GM19025 (cell line): ENCODE measurements at regions not wholly inside any gene's neighbourhood (a gene's known extent, or its start where the extent isn't known, plus 50 kb on each side); places are given as distances from the start of the nearest gene placed in this dataset.
"Not testable (repeated sequence)": the region's sequence is repeated elsewhere in the genome, so short reads cannot be mapped to it uniquely, and the experiment has no call there.

Experiments
- ATAC-seq: cut with Tn5 transposase; IDR thresholded peaks from one replicate; pipeline ENCODE4 v1.9.1; 2021; ENCODE audit warnings: mild to moderate bottlenecking, low read depth, moderate library complexity; ENCODE audit not compliant: unreplicated experiment

- not testable (repeated sequence) for ATAC-seq
These were observed 113.4 kb downstream of the XPNPEP1 start for GRCh38 chr10:109809954-109810353.

- ATAC-seq = not testable (repeated sequence)
These were observed 122.1 kb downstream of the XPNPEP1 start for GRCh38 chr10:109801191-109801590.

GRCh38 chr10:109790647-109791046 is 132.7 kb downstream of the XPNPEP1 start:
- no peak for ATAC-seq

- no peak for ATAC-seq
These were observed 139.1 kb downstream of the XPNPEP1 start for GRCh38 chr10:109784236-109784635.

DNA sequence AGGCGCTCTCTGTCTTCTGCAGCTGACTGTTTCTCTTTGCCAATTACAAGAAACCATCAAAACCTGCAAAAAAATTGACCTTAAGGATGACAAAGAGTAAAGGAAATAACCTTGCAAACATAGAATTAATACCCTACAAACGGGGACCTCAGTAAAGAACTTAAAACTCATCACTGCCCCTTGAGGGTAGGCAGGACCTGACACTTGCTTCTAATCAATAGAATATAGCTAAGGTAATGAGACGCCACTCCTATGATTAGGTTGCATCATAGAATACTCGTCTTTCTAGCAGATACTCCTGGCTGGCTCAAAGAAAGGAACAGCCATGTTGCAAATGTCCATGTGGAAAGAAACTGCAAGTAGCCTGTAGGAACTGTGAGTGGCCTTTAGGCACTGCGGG is 140.0 kb downstream of the XPNPEP1 start:
- ATAC-seq = no peak

- ATAC-seq = no peak
These were observed 142.3 kb downstream of the XPNPEP1 start for GRCh38 chr10:109780997-109781396.

- ATAC-seq = no peak
These were observed 144.3 kb downstream of the XPNPEP1 start for GRCh38 chr10:109778993-109779392.

GRCh38 chr10:109774121-109774440 is 149.2 kb downstream of the XPNPEP1 start:
- no peak for ATAC-seq

GRCh38 chr10:109773288-109774120 is 149.8 kb downstream of the XPNPEP1 start:
- no peak for ATAC-seq

- ATAC-seq = no peak
These were observed 152.6 kb downstream of the XPNPEP1 start for GRCh38 chr10:109770663-109771062.

DNA sequence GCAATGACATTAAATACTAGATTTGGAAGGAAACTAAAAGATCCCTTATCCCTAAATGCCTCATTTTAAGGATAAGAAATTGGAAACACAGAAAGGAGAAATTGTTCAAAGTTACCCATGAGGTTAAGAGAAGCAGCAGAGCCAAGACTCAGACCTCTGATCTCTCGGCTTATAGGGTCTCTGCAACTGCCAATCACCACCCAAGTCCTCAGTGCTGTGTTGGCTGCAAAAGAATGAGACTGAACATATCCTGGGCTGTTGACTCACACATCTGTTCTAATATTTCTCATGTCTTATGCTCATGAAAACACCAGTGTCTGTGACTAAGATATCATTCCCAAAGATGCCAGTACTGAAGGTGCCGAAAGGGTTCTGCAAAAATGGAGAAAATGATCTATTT is 153.3 kb downstream of the XPNPEP1 start:
- no peak for ATAC-seq

- ATAC-seq = no peak
These were observed 157.5 kb downstream of the XPNPEP1 start for GRCh38 chr10:109765838-109766237.

- no peak for ATAC-seq
These were observed 160.8 kb downstream of the XPNPEP1 start for GRCh38 chr10:109762555-109762954.

GRCh38 chr10:109757670-109758069 is 165.6 kb downstream of the XPNPEP1 start:
- ATAC-seq = not testable (repeated sequence)

DNA sequence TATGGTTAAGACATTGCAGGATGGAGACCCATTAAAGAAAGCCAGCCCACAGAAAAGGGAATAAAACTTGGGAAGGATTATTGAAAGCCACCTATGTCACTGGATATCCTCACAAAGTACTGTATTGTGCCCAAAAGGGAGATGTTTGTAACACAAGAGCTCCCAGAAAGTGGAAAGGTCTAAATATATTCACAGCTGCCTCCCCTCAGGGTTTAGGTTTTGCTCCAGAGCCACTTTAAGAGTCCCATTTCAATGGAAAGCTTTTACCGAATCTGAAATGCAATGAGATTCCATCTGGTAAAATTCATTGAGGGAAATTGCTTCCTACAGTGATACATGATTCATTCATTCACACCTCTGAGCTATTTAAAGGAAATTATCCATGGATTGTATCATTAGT is 176.4 kb downstream of the XPNPEP1 start:
- ATAC-seq = no peak

DNA sequence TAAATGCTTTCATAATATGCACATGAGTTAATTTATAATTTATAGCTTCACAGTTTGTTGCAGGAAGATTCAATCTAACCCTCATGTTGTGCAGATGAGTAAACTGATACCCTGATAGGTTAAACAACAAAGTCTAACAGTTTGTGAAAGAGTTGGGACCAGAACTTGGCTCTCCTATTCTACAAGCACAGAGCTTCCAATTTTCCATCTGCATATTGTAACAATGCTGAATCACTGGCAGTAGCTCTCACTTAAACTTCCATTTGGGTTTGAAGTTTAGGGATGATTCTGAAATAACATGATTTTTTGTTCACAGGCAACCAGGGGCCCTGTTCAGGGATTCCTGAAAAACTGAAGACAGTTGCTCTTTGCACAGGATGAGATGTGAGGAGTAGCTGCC is 179.3 kb downstream of the XPNPEP1 start:
- ATAC-seq = no peak

DNA sequence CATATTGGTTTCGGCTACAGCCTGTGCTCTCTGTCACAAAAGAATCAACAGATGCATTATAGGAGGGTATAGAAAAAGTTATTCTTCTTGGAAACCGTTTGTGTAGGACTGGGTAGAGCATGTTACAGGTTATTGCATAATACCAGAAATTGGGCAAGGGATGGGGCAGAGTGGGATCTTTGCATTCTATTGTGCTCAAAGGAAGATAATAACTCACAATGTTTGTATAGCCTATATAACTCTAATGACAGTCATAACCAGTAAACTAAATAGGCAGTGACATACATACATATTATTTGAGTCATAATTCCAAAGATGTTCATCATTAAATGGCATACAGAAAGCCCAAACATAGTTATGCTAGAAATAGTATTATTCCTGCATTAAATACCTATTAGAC is 179.7 kb downstream of the XPNPEP1 start:
- ATAC-seq = no peak

GRCh38 chr10:109743146-109743545 is 180.2 kb downstream of the XPNPEP1 start:
- ATAC-seq = no peak

- ATAC-seq = no peak
These were observed 181.6 kb downstream of the XPNPEP1 start for GRCh38 chr10:109741712-109742111.

DNA sequence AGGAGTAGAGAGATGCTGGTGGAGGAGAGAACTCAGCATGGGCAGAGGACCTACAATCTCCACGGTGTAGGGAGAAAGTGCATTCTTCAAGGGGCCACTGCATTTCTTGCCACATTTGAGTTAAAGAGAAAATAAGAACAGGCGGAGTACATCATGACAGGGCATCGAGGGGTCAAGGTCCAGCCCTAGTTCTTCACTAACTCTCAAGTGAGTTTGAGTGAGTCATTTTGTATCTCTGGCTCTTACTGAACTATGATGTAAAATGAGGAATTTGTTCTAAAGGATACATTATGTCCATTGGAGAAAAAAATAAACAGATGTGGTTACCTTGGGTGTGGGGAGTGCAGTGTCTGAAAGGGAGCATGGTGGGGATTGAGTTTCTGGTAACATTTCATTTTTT is 182.9 kb downstream of the XPNPEP1 start:
- no peak for ATAC-seq

GRCh38 chr10:109737626-109738025 is 185.7 kb downstream of the XPNPEP1 start:
- no peak for ATAC-seq

- no peak for ATAC-seq
These were observed 186.3 kb downstream of the XPNPEP1 start for GRCh38 chr10:109737009-109737408.

DNA sequence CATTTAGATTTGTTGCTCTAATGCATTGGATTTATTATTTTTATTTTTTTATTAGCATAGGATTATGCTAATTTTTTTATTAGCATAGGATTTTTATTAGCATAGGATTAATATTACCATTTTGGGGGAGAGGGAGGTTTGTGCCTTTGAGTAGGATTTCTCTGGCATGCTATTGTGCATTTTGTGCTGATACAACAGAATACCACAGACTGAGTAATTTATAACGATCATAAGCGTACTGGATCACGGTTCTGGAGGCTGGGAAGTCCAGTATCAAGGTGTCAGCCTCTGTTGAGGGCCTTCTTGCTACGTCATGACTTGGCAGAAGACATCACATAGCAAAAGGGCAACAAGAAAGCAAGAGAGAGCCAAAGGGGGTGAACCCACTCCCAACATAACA is 187.5 kb downstream of the XPNPEP1 start:
- no peak for ATAC-seq
